Activated gamma-delta T cell (primary cell): ENCODE measurements at regions not wholly inside any gene's neighbourhood (a gene's known extent, or its start where the extent isn't known, plus 50 kb on each side); places are given as distances from the start of the nearest gene placed in this dataset.
"Not testable (repeated sequence)": the region's sequence is repeated elsewhere in the genome, so short reads cannot be mapped to it uniquely, and the experiment has no call there.

Experiments used
- DNase-seq: peaks from one replicate; lab custom pipeline; 2025; lab: John Stamatoyannopoulos, UW

GRCh38 chr1:30250338-30250983, 472.9 kb downstream of the MATN1 start:
- no peak for DNase-seq

- no peak for DNase-seq
Measured at GRCh38 chr1:30249446-30250337, 473.7 kb downstream of the MATN1 start.

DNA sequence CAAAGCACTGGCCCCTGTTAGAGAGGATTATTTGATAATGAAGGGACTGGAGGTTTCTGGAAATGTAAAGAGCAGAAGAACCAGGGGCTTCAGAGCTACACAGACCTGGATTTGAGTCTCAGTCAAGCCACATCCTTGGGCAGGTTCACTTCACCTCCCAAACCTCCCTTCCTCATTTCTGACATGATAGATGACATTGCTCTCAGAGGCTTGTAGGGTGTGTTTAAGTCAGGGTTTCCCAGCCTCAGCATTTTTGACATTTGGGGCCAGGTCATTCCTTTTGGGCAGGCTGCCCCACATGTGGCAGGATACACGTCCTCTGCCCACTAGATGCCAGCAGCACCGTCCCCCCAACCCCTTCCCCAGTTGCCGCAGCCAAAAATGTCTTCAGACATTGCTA, 474.6 kb downstream of the MATN1 start:
- DNase-seq = no peak

DNA sequence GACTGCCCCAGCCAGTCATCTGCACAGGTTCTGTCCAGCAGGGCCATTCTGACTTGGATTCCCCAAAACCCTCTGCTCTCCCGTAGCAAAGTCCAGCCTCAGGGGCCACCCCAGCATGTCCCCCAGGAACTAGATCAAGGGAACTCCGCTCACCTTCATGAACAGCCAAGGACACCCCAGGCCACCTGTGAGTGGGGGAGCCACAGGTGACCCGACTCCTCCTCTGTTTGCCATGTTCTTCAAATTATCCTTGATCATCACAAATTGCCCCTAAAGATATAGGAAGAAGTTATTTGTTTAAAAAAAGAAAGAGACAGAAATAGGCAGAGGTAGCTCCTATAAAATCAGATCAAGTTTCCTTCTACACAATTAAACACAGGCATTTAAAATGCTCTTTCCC, 475.0 kb downstream of the MATN1 start:
- DNase-seq = no peak

DNA sequence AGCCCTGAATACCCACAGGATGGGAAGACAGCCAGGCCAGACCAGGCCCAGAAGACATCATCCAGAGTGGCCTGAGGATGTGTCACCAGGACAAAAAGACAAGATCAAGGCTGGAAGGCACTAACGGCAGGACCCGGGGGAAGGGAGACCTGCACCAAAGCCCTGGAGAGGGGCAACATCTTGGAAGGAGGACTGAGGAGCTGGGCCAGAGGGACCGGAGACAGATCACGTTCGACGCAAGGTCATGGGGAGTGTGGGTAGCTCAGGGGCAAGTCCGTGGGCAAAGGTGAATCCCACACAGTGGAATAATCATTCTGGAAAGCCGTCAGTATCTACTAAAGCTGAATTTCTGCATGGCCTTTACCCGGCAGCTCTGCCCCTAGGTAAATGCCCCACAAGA, 478.6 kb downstream of the MATN1 start:
- DNase-seq = no peak

DNA sequence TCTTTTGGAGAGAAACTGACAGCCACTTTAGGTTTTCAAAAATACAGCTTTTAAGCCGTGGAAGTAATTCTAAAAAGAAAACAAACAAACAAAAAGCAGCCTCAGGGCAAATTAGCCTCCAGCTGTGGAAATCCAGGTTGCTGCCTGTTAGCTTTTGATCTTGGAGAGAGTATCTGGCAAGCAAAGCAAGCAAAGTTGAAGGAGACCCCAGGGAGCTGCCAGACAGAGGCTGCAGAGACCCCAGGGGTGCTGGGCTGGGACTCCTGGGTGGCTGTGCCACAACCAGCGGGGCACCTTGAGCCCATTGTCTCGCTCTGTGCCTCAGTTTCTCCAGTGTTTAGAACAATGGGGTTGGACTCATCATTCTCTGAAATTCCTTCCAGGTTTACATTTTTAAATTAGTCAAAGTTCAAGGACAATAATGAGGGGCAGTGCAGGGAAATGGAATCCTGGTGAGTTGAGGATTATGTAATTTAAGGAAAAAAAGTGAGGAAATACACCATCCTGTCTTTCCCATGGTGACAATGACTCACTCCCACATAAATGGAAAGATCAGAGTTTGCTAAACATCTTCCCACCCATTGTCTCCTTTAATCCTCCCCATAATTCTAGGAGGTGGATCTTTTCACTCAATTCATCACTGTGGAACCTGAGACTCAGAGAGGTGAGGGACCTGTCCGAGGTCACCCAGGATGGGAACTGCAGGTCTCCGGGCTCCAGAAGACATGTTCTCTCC, 480.5 kb downstream of the MATN1 start:
- DNase-seq = no peak

- DNase-seq = no peak
Measured at GRCh38 chr1:30242168-30242567, 481.2 kb downstream of the MATN1 start.

- DNase-seq = no peak
Measured at GRCh38 chr1:30241681-30242080, 481.7 kb downstream of the MATN1 start.

DNA sequence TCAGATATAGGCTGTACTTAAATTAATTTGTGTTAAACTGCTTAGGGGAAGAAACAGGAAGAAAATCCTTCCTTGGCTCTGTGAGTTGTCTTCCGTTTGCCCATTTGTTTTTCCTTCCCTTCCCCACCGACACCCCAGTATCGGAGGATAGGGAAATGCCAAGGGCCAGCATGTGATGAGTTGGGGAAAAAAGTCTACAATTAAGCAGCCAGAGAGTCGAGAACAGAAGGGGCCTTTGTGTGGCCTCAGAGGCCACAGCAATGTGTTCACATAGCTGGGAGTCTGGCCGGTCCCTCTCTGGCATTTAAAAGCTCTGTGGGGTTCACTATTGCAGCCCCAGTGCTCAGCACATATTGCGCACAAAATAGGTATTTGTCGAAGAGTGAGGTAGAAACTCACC, 489.3 kb downstream of the MATN1 start:
- DNase-seq = no peak

- no peak for DNase-seq
Measured at GRCh38 chr1:30232288-30232899, 491.0 kb downstream of the MATN1 start.

DNA sequence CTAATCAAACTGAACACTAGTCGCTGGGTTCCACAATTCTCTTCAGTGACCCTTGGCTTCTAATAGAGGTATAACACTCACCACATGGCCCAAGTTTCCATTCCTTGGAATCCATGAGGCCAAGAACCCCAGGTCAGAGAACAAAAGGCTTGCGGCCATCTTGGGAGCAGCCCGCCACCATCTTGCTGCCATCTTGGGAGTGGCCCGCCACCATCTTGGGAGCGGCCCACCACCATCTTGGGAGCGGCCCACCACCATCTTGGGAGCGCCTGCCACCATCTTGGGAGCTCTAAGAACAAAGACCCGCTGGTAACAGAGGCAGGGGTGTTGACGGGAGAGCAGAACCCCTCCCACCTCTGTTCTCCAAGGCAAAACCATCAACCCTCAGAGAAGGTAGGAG, 493.4 kb downstream of the MATN1 start:
- no peak for DNase-seq

DNA sequence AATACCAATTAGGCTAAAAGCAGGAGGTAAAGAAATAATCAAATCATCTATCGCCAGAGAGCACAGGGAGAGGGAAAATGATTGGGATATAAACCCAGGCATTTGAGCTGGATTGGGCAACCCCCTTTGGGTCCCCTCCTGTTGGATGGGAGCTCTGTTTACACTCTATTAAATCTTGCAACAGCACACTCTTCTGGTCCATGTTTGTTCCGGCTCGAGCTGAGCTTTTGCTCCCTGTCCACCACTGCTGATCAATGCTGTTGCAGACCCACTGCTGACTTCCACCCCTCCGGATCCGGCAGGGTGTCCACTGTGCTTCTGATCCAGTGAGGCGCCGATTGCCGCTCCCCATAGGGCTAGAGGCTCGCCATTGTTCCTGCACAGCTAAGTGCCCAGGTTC, 493.8 kb downstream of the MATN1 start:
- DNase-seq = no peak

- DNase-seq = no peak
Measured at GRCh38 chr1:30226648-30227047, 496.7 kb downstream of the MATN1 start.

DNA sequence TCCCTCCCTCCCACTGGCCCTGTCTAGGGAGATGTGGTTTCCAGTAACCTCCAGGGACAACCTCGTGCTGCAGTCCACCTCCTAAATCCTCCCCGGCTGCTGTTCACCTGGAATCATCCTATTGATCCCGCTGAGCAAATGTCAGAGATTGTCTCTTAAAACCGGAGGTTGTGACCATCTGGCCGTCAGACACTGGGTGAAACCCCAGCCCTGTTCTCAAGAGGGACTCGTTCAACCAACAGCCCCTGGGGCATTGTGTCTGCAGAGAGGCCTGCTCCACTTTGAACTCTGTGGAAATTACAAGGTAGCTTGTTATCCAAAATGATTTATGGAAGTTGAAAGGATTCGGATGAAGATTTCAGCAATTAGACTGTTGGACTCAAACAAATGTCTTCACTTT, 498.0 kb downstream of the MATN1 start:
- DNase-seq = no peak

GRCh38 chr1:30219675-30220074, 503.7 kb downstream of the MATN1 start:
- DNase-seq = no peak

DNA sequence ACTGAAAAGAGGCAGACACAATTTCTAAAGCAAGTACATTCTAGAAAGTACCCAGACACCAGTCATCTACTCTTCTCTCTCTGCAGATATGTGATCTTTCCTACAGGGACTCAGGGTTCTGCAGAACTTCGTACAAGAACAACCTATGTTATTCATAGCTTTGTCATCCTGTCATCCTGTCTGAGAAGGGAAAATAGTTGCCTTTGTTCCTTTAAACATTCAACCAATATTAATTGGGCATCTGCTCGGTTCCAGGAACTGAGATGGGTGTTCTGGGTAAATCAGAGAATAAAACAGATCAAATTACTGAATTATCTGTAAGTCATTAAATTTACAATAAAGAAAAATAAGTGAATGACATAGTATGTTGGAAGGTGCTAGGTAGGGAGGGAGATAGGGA, 504.9 kb downstream of the MATN1 start:
- DNase-seq = no peak

DNA sequence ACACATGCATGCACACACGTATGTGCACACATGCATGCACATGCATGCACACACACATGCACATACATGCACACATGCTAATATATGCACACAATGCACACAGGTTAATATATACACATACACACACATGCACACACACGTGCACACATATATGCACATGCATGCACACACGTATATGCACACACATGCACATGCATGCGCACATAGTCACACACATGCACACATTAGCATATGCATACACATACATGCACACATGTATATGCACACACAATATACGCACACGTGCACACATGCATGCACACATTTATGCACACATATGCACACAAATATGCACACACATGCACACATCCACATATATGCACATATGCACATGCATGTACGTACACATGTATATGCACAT, 506.8 kb downstream of the MATN1 start:
- DNase-seq = no peak

- no peak for DNase-seq
Measured at GRCh38 chr1:30213936-30214335, 509.4 kb downstream of the MATN1 start.

DNA sequence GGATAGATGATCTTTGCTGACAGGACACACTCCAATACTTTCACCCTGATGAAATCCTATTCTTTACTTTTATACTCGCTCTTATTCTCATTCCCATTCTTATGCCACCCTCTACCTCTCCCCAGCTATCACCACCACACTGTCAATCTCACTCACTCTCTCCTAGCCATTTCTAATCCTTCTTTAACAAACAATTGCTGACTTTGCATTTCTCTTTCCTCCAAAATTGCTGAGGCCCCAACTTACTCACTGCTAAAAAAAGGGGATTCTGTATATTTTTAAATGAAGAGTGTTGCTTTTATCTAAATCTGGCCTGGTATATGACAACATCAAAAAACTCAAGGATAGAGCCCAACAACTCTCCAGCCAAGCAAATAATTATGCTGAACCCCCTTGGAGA, 515.4 kb downstream of the MATN1 start:
- DNase-seq = not testable (repeated sequence)

GRCh38 chr1:30206631-30207030, 516.8 kb downstream of the MATN1 start:
- not testable (repeated sequence) for DNase-seq

DNA sequence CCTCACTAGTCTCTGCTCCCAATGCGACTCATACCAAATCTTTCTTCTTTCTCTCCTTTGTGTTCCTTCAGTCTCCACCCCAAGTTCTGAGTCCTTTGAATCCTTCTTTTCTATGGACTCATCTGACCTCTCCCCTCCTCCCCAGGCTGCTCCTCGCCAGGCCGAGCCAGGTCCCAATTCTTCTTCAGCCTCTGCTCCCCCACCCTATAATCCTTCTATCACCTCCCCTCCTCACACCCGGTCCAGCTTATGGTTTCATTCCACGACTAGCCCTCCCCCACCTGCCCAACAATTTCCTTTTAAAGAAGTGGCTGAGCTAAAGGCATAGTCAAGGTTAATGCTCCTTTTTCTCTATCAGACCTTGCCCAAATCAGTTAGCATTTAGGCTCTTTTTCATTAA, 518.5 kb downstream of the MATN1 start:
- DNase-seq = not testable (repeated sequence)

DNA sequence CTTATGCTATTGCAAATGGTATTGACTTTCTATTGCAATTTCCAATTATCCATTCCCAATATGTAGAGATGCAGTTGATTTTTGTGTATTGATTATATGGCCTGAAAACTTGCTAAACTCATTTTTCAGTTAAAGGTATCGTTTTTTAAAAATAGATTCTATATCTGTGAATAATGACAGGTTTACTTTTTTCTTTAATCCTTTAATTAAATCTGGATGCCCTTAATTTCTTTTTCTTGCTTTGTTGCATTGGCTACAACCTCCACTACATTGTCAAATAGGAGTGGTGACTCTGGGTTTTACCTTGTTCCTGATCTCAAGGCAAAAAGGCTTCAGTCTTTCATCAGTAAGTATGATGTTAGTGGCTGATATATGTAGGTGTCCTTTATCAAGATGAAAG, 522.4 kb downstream of the MATN1 start:
- no peak for DNase-seq
